ENCODE measurements at regions not wholly inside any gene's neighbourhood (a gene's known extent, or its start where the extent isn't known, plus 50 kb on each side); places are given as distances from the start of the nearest gene placed in this dataset.

GRCh38 chrY:8326944-8327343 lies 1010.3 kb upstream of the TSPY4 start:
- TF ChIP-seq, protein P1, sequence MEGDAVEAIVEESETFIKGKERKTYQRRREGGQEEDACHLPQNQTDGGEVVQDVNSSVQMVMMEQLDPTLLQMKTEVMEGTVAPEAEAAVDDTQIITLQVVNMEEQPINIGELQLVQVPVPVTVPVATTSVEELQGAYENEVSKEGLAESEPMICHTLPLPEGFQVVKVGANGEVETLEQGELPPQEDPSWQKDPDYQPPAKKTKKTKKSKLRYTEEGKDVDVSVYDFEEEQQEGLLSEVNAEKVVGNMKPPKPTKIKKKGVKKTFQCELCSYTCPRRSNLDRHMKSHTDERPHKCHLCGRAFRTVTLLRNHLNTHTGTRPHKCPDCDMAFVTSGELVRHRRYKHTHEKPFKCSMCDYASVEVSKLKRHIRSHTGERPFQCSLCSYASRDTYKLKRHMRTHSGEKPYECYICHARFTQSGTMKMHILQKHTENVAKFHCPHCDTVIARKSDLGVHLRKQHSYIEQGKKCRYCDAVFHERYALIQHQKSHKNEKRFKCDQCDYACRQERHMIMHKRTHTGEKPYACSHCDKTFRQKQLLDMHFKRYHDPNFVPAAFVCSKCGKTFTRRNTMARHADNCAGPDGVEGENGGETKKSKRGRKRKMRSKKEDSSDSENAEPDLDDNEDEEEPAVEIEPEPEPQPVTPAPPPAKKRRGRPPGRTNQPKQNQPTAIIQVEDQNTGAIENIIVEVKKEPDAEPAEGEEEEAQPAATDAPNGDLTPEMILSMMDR (IDR thresholded peaks at IDR 0.05) = no peak
- TF ChIP-seq POLR2A (IDR thresholded peaks at IDR 0.05) = no peak
- TF ChIP-seq POLR2AphosphoS5 (IDR thresholded peaks at IDR 0.05) = no peak

Data from breast epithelium (tissue), 3 donors.